Thyroid gland (tissue), 4 donors: ENCODE measurements at regions not wholly inside any gene's neighbourhood (a gene's known extent, or its start where the extent isn't known, plus 50 kb on each side); places are given as distances from the start of the nearest gene placed in this dataset.

Experiments used
- DNase-seq, 2 donors: peaks; one replicate each; pipeline ENCODE4 v3.0.0-alpha.2; 2019
- H3K27ac ChIP-seq, 3 donors: fragments of 200-600 bp; sonication (generic); 1 replicate in 2 of 3; 2 replicates in 1 of 3; pipeline ENCODE4 v1.5.1; 2016 to 2019; ENCODE audit warnings: mild to moderate bottlenecking in 1 of 3, moderate library complexity in 1 of 3
- H3K27me3 ChIP-seq: fragments of 200-600 bp; sonication (generic); one replicate; pipeline ENCODE4 v1.5.1; 2019
- H3K36me3 ChIP-seq, 2 donors: fragments of 200-600 bp; sonication (generic); one replicate each; pipeline ENCODE4 v1.5.1; 2016 to 2019
- H3K4me1 ChIP-seq, 2 donors: fragments of 200-600 bp; sonication (generic); one replicate each; pipeline ENCODE4 v1.5.1; 2017 to 2019
- H3K4me3 ChIP-seq, 3 donors: fragments of 200-600 bp; sonication (generic); replicated peaks in 1 of 3; 1 replicate in 2 of 3; 2 replicates in 1 of 3; pipeline ENCODE4 v1.5.1; 2016; ENCODE audit warnings: mild to moderate bottlenecking in 1 of 3
- H3K9me3 ChIP-seq: fragments of 200-600 bp; sonication (generic); one replicate; pipeline ENCODE4 v1.5.1; 2017
- CTCF ChIP-seq, 6 experiments: fragments of 200-600 bp in 3 of 6; fragments of 450-650 bp in 3 of 6; sonication (generic) in 3 of 6; IDR thresholded peaks; one replicate each; pipeline ENCODE4 v1.5.1; 2016 to 2019; ENCODE audit warnings: antibody characterized with exemption in 6 of 6, mild to moderate bottlenecking in 2 of 6, inconsistent platforms in 1 of 6, moderate library complexity in 1 of 6
- POLR2A ChIP-seq, 2 donors: fragments of 450-650 bp; IDR thresholded peaks; one replicate each; pipeline ENCODE4 v1.6.1; 2017; ENCODE audit warnings: antibody characterized with exemption in 2 of 2, mild to moderate bottlenecking in 2 of 2, moderate library complexity in 1 of 2
- WGBS, 2 donors: methylation state at CpG; one replicate each; pipeline ENCODE4 v1.1.5; 2017; 5-methylcytosine and 5-hydroxymethylcytosine counted together
- intact Hi-C: fragments of 100-400 bp; cut with DNase I; formaldehyde crosslinking; loops from one replicate; pipeline ENCODE4 v1.15.1; 2023

DNA sequence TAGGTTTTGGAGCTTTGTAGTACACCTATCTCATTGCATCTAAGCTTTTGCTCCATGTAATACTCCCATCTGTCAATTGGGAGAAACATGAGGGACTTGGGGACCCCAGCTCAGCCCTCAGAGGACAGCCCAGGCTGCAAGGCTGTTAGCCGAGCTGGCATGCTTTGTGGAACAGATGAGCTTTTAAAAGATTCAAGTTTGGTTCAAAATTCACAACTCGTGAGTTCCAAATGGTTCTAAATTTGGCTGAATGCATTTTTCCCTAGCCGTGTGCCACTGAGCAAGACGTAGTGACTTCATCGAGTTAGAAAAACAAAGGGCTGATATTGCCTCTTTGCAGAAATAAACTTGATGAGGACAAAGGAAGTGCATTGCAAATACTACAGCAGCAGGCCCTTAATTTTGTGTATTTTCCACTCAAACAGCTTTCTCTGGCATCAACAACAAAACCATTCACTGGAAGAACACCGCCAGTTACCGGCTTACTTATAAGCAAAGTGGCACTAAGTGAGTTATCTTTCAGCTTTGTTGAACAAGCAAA lies 165.0 kb upstream of the HS3ST1 start:
- Histone ChIP-seq H3K9me3 (no peaks in the 10 kb centered on the region), H3K27ac (no peak overlapping the region), H3K4me1 (no peaks in the 10 kb centered on the region), H3K27me3 (no peaks in the 10 kb centered on the region), H3K4me3 (no peak overlapping the region), H3K36me3 (no peaks in the 10 kb centered on the region)
- intact Hi-C loops = no loop called here
- TF ChIP-seq POLR2A (IDR thresholded peaks at IDR 0.05) = no peak
- TF ChIP-seq CTCF (IDR thresholded peaks at IDR 0.05) = no peak
- no peak for DNase-seq
- 30 to 35% methylated on average over 7 of the region's 7 CpGs for WGBS, 2 donors

- TF ChIP-seq CTCF (IDR thresholded peaks at IDR 0.05) (no peak), POLR2A (IDR thresholded peaks at IDR 0.05) (no peak)
- intact Hi-C loops = no loop called here
- Histone ChIP-seq H3K4me1 (no peaks in the 10 kb centered on the region), H3K27me3 (no peaks in the 10 kb centered on the region), H3K4me3 (no peak overlapping the region), H3K36me3 (no peaks in the 10 kb centered on the region), H3K9me3 (no peaks in the 10 kb centered on the region), H3K27ac (no peak overlapping the region)
- DNase-seq = no peak
- WGBS, 2 donors = 90 to 95% methylated on average over 4 of the region's 4 CpGs
Observed at GRCh38 chr4:11592276-11592675, 163.6 kb upstream of the HS3ST1 start.

- no peaks in the 10 kb centered on the region for H3K27me3 ChIP-seq
- no peak overlapping the region for H3K27ac ChIP-seq
- no peak for DNase-seq
- H3K4me3 ChIP-seq = no peak overlapping the region
- H3K36me3 ChIP-seq = no peaks in the 10 kb centered on the region
- no peaks in the 10 kb centered on the region for H3K4me1 ChIP-seq
- intact Hi-C loops = no loop called here
- H3K9me3 ChIP-seq = no peaks in the 10 kb centered on the region
- 48 to 91% methylated on average over 2 of the region's 2 CpGs for WGBS, 2 donors
- TF ChIP-seq CTCF (IDR thresholded peaks at IDR 0.05) (no peak), POLR2A (IDR thresholded peaks at IDR 0.05) (no peak)
Observed at GRCh38 chr4:11590132-11590531, 161.4 kb upstream of the HS3ST1 start.

DNA sequence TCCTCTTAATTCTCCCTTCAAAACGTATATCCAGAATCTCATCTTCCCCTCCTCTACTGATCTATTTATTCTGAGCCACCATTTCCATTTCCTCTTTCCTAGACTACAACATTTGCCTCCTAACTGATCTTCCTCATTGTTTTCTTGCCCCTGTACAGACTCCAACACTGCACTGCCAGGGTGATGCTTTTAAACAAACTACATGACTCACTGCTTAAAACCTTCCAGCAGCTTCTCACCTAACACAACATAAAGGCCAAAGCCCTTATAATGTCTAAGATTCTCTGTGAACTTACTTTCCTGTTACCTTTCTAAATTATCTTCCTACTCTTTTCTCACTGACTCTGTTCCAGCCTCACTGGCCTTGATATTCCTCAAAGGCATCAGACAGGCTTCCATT lies 161.0 kb upstream of the HS3ST1 start:
- no peaks in the 10 kb centered on the region for H3K4me1 ChIP-seq
- H3K27ac ChIP-seq = no peak overlapping the region
- H3K9me3 ChIP-seq = no peaks in the 10 kb centered on the region
- H3K36me3 ChIP-seq = no peaks in the 10 kb centered on the region
- no peak overlapping the region for H3K4me3 ChIP-seq
- DNase-seq = no peak
- TF ChIP-seq POLR2A (IDR thresholded peaks at IDR 0.05) = no peak
- TF ChIP-seq CTCF (IDR thresholded peaks at IDR 0.05) = no peak
- intact Hi-C loops = no loop called here
- H3K27me3 ChIP-seq = no peaks in the 10 kb centered on the region
- 68 to 72% methylated on average over 1 of the region's 1 CpG for WGBS, 2 donors

- Histone ChIP-seq H3K4me3 (no peak overlapping the region), H3K36me3 (no peaks in the 10 kb centered on the region), H3K9me3 (no peaks in the 10 kb centered on the region), H3K27ac (no peak overlapping the region), H3K4me1 (no peaks in the 10 kb centered on the region), H3K27me3 (no peaks in the 10 kb centered on the region)
- no peak for DNase-seq
- 91 to 96% methylated on average over 5 of the region's 5 CpGs for WGBS, 2 donors
- intact Hi-C loops = no loop called here
- no peak for TF ChIP-seq POLR2A (IDR thresholded peaks at IDR 0.05)
- no peak for TF ChIP-seq CTCF (IDR thresholded peaks at IDR 0.05)
Observed at GRCh38 chr4:11587797-11588196, 159.1 kb upstream of the HS3ST1 start.
